ENCODE measurements at regions not wholly inside any gene's neighbourhood (a gene's known extent, or its start where the extent isn't known, plus 50 kb on each side); places are given as distances from the start of the nearest gene placed in this dataset.

DNA sequence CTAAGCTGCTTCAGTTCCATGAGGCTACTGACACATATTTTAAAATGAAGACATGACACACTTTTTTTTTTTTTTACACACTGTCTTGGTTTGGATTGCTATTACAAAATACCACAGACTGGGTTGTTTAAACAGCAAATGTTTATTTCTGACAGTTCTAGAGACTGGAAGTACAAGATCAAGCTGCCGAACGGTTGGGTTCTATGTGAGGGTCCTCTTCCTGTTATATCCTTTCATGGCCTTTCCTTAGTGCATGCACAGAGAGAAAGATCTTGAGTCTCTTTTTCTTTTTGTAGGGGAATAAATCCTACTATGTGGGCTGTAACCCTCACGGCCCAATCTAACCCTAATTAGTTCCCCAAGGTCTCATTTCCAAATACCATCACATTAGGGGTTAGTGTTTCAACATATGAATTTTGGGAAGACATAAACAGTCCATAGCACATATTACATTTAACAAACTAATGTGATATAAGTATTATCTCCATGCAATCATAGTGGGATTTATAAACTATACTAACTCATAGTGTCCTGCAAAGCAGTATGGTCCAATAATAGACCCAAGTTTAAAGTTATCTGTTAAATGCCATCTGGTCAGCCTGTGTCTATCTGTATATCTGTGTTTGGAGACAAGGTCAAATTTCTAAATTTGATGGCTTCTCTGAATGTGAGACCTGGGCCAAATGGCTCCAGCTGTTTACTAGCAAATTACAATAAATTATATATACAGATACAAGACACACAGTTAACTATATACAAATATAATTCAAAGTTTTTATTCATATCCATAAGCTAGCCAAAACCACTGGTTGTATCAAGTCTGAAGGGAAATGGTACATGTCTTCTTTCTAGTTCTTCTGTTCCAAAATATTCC, 90.3 kb upstream of the NREP start:
- TF ChIP-seq GATA2 (IDR thresholded peaks at IDR 0.05; ENCODE audit: low read depth, low read length) (no peak), GATA3 (IDR thresholded peaks at IDR 0.05; ENCODE audit: low read depth, low read length) (no peak)

Data from SH-SY5Y (cell line).